Body of pancreas (tissue), 4 donors: ENCODE measurements at regions not wholly inside any gene's neighbourhood (a gene's known extent, or its start where the extent isn't known, plus 50 kb on each side); places are given as distances from the start of the nearest gene placed in this dataset.

ENCODE experiments used
- ATAC-seq: fragments of 150-250 bp; one replicate; pipeline ENCODE4 v1.9.1; 2016
- DNase-seq, 4 donors: peaks; one replicate each; pipeline ENCODE4 v3.0.0-alpha.2; 2019
- H3K27ac ChIP-seq, 4 donors: fragments of 200-600 bp; sonication (generic); 1 replicate in 3 of 4; 2 replicates in 1 of 4; pipeline versions ENCODE4 v1.5.1 to v1.6.1; 2016 to 2019; ENCODE audit warnings: mild to moderate bottlenecking in 1 of 4, mixed read lengths in 1 of 4, moderate library complexity in 1 of 4
- H3K27me3 ChIP-seq, 2 donors: fragments of 200-600 bp; sonication (generic); one replicate each; pipeline ENCODE4 v1.6.0; 2016; ENCODE audit warnings: mild to moderate bottlenecking in 1 of 2
- H3K36me3 ChIP-seq, 2 donors: fragments of 200-600 bp; sonication (generic); replicated peaks in 1 of 2; 2 replicates each; pipeline ENCODE4 v1.5.1; 2016; ENCODE audit warnings: low read depth in 2 of 2; ENCODE audit not compliant: insufficient read depth in 1 of 2
- H3K4me1 ChIP-seq: fragments of 200-600 bp; sonication (generic); one replicate; pipeline ENCODE4 v1.6.0; 2016
- H3K4me3 ChIP-seq, 2 donors: fragments of 200-600 bp; sonication (generic); 1 replicate in 1 of 2; 2 replicates in 1 of 2; pipeline ENCODE4 v1.5.1; 2016 to 2019
- H3K9me3 ChIP-seq, 3 donors: fragments of 200-600 bp; sonication (generic); 1 replicate in 2 of 3; 2 replicates in 1 of 3; pipeline ENCODE4 v1.5.1; 2016
- POLR2A ChIP-seq, 3 donors: fragments of 450-650 bp; IDR thresholded peaks; one replicate each; pipeline ENCODE4 v1.6.1; 2016; ENCODE audit warnings: antibody characterized with exemption in 3 of 3, mild to moderate bottlenecking in 2 of 3
- WGBS, 2 donors: methylation state at CpG; one replicate each; pipeline ENCODE4 v1.1.5; 2017; 5-methylcytosine and 5-hydroxymethylcytosine counted together
- intact Hi-C: fragments of 100-400 bp; cut with DNase I; formaldehyde crosslinking; loops from one replicate; pipeline ENCODE4 v1.15.1; 2023
- TF ChIP-seq, protein P1 (sequence below), 7 experiments: fragments of 450-650 bp in 4 of 7; fragments of 200-600 bp in 3 of 7; sonication (generic) in 3 of 7; IDR thresholded peaks; one replicate each; pipeline ENCODE4 v1.5.1; 2016 to 2019; ENCODE audit warnings: antibody characterized with exemption in 7 of 7

DNA sequence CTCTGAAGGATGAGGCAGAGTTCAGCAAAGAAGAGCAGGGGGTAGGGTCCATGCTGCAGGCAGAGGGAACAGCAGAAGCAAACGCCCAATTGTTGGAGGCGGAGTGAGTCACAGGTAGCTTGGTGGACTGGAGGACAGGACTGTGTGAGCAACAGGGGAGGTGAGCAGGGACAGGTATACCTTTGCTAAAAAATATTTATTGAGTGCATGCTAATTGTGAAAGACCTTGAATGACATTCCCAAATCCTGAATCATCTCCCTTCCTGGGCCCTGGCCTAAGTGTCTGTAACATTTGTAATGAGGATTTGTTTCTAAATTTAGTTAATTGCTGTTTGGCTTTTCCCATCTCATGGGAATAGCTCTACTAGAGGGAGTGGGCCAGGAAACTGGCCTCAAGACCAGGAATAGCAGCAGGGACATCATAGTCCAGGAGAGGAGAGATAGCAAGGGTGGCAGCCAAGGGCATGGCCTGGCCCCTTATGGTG is 123.7 kb downstream of the FOXD2 start:
- no peak for TF ChIP-seq POLR2A (IDR thresholded peaks at IDR 0.05)
- TF ChIP-seq, protein P1, sequence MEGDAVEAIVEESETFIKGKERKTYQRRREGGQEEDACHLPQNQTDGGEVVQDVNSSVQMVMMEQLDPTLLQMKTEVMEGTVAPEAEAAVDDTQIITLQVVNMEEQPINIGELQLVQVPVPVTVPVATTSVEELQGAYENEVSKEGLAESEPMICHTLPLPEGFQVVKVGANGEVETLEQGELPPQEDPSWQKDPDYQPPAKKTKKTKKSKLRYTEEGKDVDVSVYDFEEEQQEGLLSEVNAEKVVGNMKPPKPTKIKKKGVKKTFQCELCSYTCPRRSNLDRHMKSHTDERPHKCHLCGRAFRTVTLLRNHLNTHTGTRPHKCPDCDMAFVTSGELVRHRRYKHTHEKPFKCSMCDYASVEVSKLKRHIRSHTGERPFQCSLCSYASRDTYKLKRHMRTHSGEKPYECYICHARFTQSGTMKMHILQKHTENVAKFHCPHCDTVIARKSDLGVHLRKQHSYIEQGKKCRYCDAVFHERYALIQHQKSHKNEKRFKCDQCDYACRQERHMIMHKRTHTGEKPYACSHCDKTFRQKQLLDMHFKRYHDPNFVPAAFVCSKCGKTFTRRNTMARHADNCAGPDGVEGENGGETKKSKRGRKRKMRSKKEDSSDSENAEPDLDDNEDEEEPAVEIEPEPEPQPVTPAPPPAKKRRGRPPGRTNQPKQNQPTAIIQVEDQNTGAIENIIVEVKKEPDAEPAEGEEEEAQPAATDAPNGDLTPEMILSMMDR (IDR thresholded peaks at IDR 0.05) = no peak
- Histone ChIP-seq H3K4me1 (peaks cover 24% of the 10 kb centered on the region), H3K4me3 (no peak overlapping the region), H3K27ac (no peak overlapping the region), H3K27me3 (no peaks in the 10 kb centered on the region), H3K9me3 (no peaks in the 10 kb centered on the region), H3K36me3 (no peaks in the 10 kb centered on the region)
- no peak for ATAC-seq
- WGBS, 2 donors = 87 to 95% methylated on average over 2 of the region's 2 CpGs
- DNase-seq = no peak
- intact Hi-C loops = no loop called here

GRCh38 chr1:47562147-47562546 is 124.3 kb downstream of the FOXD2 start:
- WGBS, 2 donors = 85 to 94% methylated on average over 1 of the region's 1 CpG
- ATAC-seq (no peak), DNase-seq (no peak)
- Histone ChIP-seq H3K4me3 (no peak overlapping the region), H3K36me3 (no peaks in the 10 kb centered on the region), H3K27ac (no peak overlapping the region), H3K4me1 (peaks cover 24% of the 10 kb centered on the region), H3K27me3 (no peaks in the 10 kb centered on the region), H3K9me3 (no peaks in the 10 kb centered on the region)
- TF ChIP-seq, protein P1 (IDR thresholded peaks at IDR 0.05) = no peak
- TF ChIP-seq POLR2A (IDR thresholded peaks at IDR 0.05) = no peak
- intact Hi-C loops = no loop called here

- H3K27ac ChIP-seq = no peak overlapping the region
- ATAC-seq = no peak
- H3K27me3 ChIP-seq = no peaks in the 10 kb centered on the region
- no peaks in the 10 kb centered on the region for H3K36me3 ChIP-seq
- peaks cover 24% of the 10 kb centered on the region for H3K4me1 ChIP-seq
- DNase-seq = no peak
- H3K9me3 ChIP-seq = no peaks in the 10 kb centered on the region
- TF ChIP-seq, protein P1 (IDR thresholded peaks at IDR 0.05) = no peak
- no peak for TF ChIP-seq POLR2A (IDR thresholded peaks at IDR 0.05)
- WGBS, 2 donors = 90 to 100% methylated on average over 1 of the region's 1 CpG
- H3K4me3 ChIP-seq = no peak overlapping the region
- intact Hi-C loops = no loop called here
Measured at GRCh38 chr1:47562799-47563198, 125.0 kb downstream of the FOXD2 start.

GRCh38 chr1:47563201-47563600 is 125.4 kb downstream of the FOXD2 start:
- TF ChIP-seq, protein P1 (IDR thresholded peaks at IDR 0.05) = no peak
- no peak for TF ChIP-seq POLR2A (IDR thresholded peaks at IDR 0.05)
- Histone ChIP-seq H3K4me3 (no peak overlapping the region), H3K27me3 (no peaks in the 10 kb centered on the region), H3K4me1 (peaks cover 24% of the 10 kb centered on the region), H3K9me3 (no peaks in the 10 kb centered on the region), H3K27ac (no peak overlapping the region), H3K36me3 (no peaks in the 10 kb centered on the region)
- intact Hi-C loops = no loop called here
- DNase-seq (no peak), ATAC-seq (no peak)
- WGBS, 2 donors = 71 to 92% methylated on average over 2 of the region's 2 CpGs

GRCh38 chr1:47564570-47564969 is 126.7 kb downstream of the FOXD2 start:
- H3K9me3 ChIP-seq = no peaks in the 10 kb centered on the region
- intact Hi-C loops = no loop called here

More at GRCh38 chr1:47564570-47564969, 126.7 kb downstream of the FOXD2 start:
- ATAC-seq = no peak
- TF ChIP-seq, protein P1 (IDR thresholded peaks at IDR 0.05) = no peak
- TF ChIP-seq POLR2A (IDR thresholded peaks at IDR 0.05) = no peak
- no peaks in the 10 kb centered on the region for H3K36me3 ChIP-seq
- H3K4me1 ChIP-seq = peaks cover 14% of the 10 kb centered on the region
- H3K27ac ChIP-seq = no peak overlapping the region
- H3K4me3 ChIP-seq = no peak overlapping the region
- no peaks in the 10 kb centered on the region for H3K27me3 ChIP-seq
- DNase-seq = no peak
